ACC112 (cell line): ENCODE measurements at regions not wholly inside any gene's neighbourhood (a gene's known extent, or its start where the extent isn't known, plus 50 kb on each side); places are given as distances from the start of the nearest gene placed in this dataset.

Experiments used
- H2AFZ ChIP-seq: fragments of 200-600 bp; sonication (generic); one replicate; pipeline ENCODE4 v1.6.0; 2017; ENCODE audit warnings: antibody characterized with exemption, low read length; ENCODE audit not compliant: unreplicated experiment
- H3K27ac ChIP-seq: fragments of 200-600 bp; sonication (generic); 2 replicates; pipeline ENCODE4 v1.5.1; 2014; ENCODE audit warnings: low read depth, mild to moderate bottlenecking, antibody characterized with exemption, low read length, moderate library complexity
- H3K27me3 ChIP-seq: fragments of 200-600 bp; sonication (generic); 2 replicates; pipeline ENCODE4 v1.6.1; 2014; ENCODE audit warnings: mild to moderate bottlenecking, antibody characterized with exemption, low read length, moderate library complexity, mixed read lengths; ENCODE audit not compliant: insufficient read depth
- H3K36me3 ChIP-seq: fragments of 200-600 bp; sonication (generic); 2 replicates; pipeline ENCODE4 v1.6.1; 2016; ENCODE audit warnings: mild to moderate bottlenecking, antibody characterized with exemption, low read length, moderate library complexity, mixed read lengths; ENCODE audit not compliant: insufficient read depth
- H3K4me1 ChIP-seq: fragments of 200-600 bp; sonication (generic); one replicate; pipeline ENCODE4 v1.6.1; 2016; ENCODE audit warnings: low read length, mixed read lengths; ENCODE audit not compliant: insufficient read depth, unreplicated experiment, control insufficient read depth
- H3K4me3 ChIP-seq: fragments of 200-600 bp; sonication (generic); 2 replicates; pipeline ENCODE4 v1.5.1; 2014; ENCODE audit warnings: mild to moderate bottlenecking, low read depth, low read length
- H3K79me2 ChIP-seq: fragments of 200-600 bp; sonication (generic); one replicate; pipeline ENCODE4 v1.6.0; 2016; ENCODE audit warnings: low read length; ENCODE audit not compliant: control insufficient read depth, unreplicated experiment, insufficient read depth

DNA sequence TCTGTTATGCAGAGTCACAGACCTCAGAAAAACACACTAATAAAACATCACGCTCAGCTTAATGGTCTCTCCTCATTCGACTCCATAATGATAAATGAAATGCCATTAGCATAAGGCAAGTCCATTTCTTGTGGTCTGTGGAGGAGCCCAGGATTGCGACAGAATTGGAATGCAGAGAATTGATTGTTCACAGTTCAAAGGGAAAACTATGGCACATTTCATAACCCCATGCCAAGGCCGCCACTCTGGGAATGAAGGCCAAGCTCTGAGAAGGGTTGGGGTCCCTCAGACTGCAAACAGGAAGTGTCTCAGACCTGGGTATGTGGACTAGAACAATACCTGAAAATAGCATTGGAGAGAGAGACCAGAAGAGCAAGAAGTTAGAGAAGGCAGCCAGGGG is 398.9 kb downstream of the ADRA2A start:
- H3K36me3 ChIP-seq = no peaks in the 10 kb centered on the region
- no peaks in the 10 kb centered on the region for H3K27me3 ChIP-seq
- H3K4me3 ChIP-seq = no peak overlapping the region
- no peaks in the 10 kb centered on the region for H3K79me2 ChIP-seq
- no peak overlapping the region for H3K27ac ChIP-seq
- H3K4me1 ChIP-seq = no peaks in the 10 kb centered on the region
- no peak overlapping the region for H2AFZ ChIP-seq

- no peaks in the 10 kb centered on the region for H3K79me2 ChIP-seq
- H3K27me3 ChIP-seq = no peaks in the 10 kb centered on the region
- H3K4me3 ChIP-seq = no peak overlapping the region
- H3K4me1 ChIP-seq = no peaks in the 10 kb centered on the region
- H2AFZ ChIP-seq = no peak overlapping the region
- no peaks in the 10 kb centered on the region for H3K36me3 ChIP-seq
- H3K27ac ChIP-seq = no peak overlapping the region
Observed at GRCh38 chr10:111478651-111479050, 401.8 kb downstream of the ADRA2A start.

DNA sequence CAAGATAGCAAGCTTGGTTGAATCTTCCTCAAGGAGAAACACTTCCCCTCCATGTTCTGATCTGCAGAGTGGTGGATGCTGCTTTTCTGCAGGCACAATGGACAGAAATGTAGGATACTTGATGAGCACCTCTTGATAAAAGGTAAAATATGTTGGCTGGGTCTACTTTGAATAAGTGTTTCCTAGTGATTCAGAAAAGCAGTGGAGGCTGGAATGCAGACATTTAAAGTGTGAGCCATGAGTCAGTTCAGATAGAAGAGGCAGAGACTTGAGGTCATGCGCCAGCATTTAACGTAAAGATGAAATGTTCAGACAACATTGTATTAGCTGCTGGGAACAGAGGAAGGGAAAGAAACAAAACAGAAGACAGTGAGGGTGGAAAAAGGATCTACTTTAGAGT is 403.1 kb downstream of the ADRA2A start:
- Histone ChIP-seq H3K27me3 (no peaks in the 10 kb centered on the region), H2AFZ (no peak overlapping the region), H3K4me1 (no peaks in the 10 kb centered on the region), H3K27ac (no peak overlapping the region), H3K36me3 (no peaks in the 10 kb centered on the region), H3K79me2 (no peaks in the 10 kb centered on the region), H3K4me3 (no peak overlapping the region)

DNA sequence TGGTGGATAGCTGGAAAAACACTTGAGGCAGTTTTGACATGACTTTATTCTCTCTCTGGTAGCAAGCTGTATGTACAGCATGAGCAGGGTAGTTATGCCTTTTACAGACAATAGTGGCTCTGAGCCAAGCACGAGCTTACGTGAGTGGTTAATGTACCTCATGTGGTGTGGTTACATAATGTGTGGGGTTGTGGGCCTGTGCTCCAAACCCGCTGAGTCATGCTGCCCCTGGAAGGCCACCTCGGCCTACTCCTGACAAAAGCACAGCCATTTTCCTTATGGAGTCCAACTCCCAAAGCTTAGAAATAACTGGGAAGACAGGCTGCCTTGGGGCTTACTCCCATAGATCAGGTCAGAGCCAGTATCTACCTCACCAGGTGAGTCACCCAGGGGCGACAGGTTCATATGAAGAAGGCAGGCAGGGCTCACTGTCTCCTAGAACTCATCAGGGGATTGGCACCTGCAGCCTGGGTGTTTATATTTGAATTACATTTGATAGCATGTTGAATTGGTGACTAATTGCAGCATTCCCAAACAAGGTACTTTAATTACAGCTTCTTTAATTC is 404.5 kb downstream of the ADRA2A start:
- no peaks in the 10 kb centered on the region for H3K79me2 ChIP-seq
- no peaks in the 10 kb centered on the region for H3K36me3 ChIP-seq
- no peak overlapping the region for H3K4me3 ChIP-seq
- no peaks in the 10 kb centered on the region for H3K27me3 ChIP-seq
- H3K27ac ChIP-seq = no peak overlapping the region
- H2AFZ ChIP-seq = no peak overlapping the region
- H3K4me1 ChIP-seq = no peaks in the 10 kb centered on the region

- no peaks in the 10 kb centered on the region for H3K4me1 ChIP-seq
- H3K27ac ChIP-seq = no peak overlapping the region
- H3K79me2 ChIP-seq = no peaks in the 10 kb centered on the region
- no peak overlapping the region for H3K4me3 ChIP-seq
- no peak overlapping the region for H2AFZ ChIP-seq
- H3K36me3 ChIP-seq = no peaks in the 10 kb centered on the region
- H3K27me3 ChIP-seq = no peaks in the 10 kb centered on the region
Observed at GRCh38 chr10:111481866-111482265, 405.0 kb downstream of the ADRA2A start.

DNA sequence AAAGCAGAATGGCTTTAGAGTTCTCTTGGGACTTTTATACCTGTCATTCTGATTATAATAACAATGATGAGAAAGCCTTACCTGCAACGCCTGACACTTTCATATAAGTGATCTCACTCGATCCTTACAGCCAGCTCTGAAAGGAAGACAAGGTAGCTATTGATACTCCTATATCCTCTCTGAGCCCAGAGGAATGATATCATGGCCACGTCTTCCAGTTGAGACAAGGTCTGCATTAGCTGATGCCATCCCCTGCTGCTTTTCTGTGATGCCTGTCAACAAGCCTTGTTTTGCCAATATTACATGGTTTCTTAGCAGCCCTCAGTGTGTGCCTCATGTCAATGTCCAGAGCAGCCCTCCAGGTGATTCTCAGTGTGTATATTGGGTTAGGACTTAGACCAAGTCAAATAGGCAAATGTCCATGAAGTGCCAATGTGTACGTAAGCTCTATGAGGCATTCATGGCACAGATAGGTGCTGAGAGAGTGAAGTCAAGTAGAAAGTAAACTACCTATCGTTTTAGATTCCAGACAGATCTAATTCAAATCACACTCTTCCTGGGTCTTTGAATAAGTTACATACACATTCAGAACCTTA is 405.9 kb downstream of the ADRA2A start:
- Histone ChIP-seq H3K79me2 (no peaks in the 10 kb centered on the region), H3K27ac (no peak overlapping the region), H3K4me1 (no peaks in the 10 kb centered on the region), H3K4me3 (no peak overlapping the region), H3K36me3 (no peaks in the 10 kb centered on the region), H2AFZ (no peak overlapping the region), H3K27me3 (no peaks in the 10 kb centered on the region)

DNA sequence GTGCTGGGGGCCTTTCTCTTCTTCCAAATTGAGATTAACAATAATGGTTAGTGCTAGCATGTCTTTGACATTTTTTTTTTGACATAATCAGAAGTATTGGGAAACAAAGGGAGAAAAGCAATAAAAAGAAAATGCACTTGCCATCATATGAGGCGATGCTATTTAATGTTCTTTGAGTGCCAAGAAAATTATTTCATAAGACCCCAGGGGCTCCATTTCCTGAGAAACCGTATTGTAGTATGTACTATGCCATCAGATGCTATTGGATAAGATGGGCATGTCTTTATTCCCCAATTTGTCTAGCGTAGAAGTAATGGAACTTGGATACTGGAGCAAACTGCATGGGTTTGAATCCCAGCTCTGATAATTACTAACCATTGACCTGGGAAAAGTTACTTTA is 408.9 kb downstream of the ADRA2A start:
- H3K36me3 ChIP-seq = no peaks in the 10 kb centered on the region

DNA sequence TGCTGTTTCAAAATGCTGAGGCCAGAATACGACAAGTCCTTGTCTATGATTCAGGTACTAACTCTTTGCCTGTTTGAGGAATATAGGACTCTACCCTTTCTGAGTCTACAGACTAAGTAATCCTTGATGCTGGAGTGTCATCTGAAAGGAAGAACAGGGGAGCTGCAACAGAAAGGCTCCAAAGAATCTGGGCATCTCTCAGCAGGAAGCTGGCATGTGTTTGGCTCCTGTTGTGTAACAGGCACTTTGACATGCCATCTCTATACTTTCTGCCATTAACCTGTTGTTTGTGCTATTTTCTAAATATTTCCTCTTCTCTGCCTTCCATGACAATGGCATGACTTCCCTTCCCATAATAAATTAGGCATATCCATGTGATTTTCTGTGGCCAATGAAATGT is 409.5 kb downstream of the ADRA2A start:
- Histone ChIP-seq H3K4me3 (no peak overlapping the region), H3K4me1 (no peaks in the 10 kb centered on the region), H2AFZ (no peak overlapping the region), H3K27ac (no peak overlapping the region), H3K36me3 (no peaks in the 10 kb centered on the region), H3K27me3 (no peaks in the 10 kb centered on the region), H3K79me2 (no peaks in the 10 kb centered on the region)

More for the DNA sequence above, 408.9 kb downstream of the ADRA2A start:
- H3K4me1 ChIP-seq = no peaks in the 10 kb centered on the region
- H2AFZ ChIP-seq = no peak overlapping the region
- H3K27me3 ChIP-seq = no peaks in the 10 kb centered on the region
- H3K4me3 ChIP-seq = no peak overlapping the region
- no peak overlapping the region for H3K27ac ChIP-seq
- no peaks in the 10 kb centered on the region for H3K79me2 ChIP-seq

- no peak overlapping the region for H3K27ac ChIP-seq
- H3K36me3 ChIP-seq = no peaks in the 10 kb centered on the region
- H3K79me2 ChIP-seq = no peaks in the 10 kb centered on the region
- no peaks in the 10 kb centered on the region for H3K27me3 ChIP-seq
- no peak overlapping the region for H3K4me3 ChIP-seq
- no peak overlapping the region for H2AFZ ChIP-seq
- no peaks in the 10 kb centered on the region for H3K4me1 ChIP-seq
Observed at GRCh38 chr10:111488668-111489067, 411.8 kb downstream of the ADRA2A start.

GRCh38 chr10:111491154-111491553 is 414.3 kb downstream of the ADRA2A start:
- Histone ChIP-seq H3K4me3 (no peak overlapping the region), H3K36me3 (no peaks in the 10 kb centered on the region), H3K27ac (no peak overlapping the region), H3K79me2 (no peaks in the 10 kb centered on the region), H3K4me1 (no peaks in the 10 kb centered on the region), H2AFZ (no peak overlapping the region), H3K27me3 (no peaks in the 10 kb centered on the region)

DNA sequence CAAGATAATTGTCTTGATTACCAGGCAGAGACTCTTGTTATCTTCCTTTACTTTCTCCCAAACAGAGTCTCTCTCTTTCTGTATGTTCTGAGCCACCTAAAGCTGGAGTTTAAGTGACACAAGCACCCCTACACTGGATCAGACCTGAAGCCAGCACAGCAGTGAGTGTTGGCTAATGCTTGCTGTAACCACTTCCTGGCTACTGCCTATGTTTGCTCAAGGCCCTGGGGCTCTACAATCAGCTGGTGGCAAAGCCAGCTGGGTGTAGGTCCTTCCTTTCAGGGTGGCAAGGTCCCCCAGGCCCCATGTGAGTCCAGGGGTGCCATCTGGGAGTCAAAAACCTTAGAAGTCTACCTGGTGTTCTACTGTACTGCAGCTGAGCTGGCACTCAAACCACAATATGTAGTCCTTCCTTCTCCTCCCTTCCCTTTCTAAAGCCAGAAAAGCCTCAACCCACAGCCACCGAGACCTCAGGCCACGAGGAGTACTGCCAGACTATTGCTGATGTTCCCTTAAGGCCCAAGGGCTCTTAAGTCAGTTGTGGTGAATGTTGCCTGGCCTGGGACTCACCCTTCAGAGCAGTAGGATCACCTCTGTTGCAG is 416.3 kb downstream of the ADRA2A start:
- no peak overlapping the region for H3K4me3 ChIP-seq
- H3K27ac ChIP-seq = no peak overlapping the region
- no peak overlapping the region for H2AFZ ChIP-seq
- no peaks in the 10 kb centered on the region for H3K27me3 ChIP-seq
- H3K79me2 ChIP-seq = no peaks in the 10 kb centered on the region
- no peaks in the 10 kb centered on the region for H3K4me1 ChIP-seq
- no peaks in the 10 kb centered on the region for H3K36me3 ChIP-seq
